ENCODE measurements at regions not wholly inside any gene's neighbourhood (a gene's known extent, or its start where the extent isn't known, plus 50 kb on each side); places are given as distances from the start of the nearest gene placed in this dataset.

GRCh38 chr14:95392841-95393240 is 73.1 kb upstream of the CLMN start:
- no peak for TF ChIP-seq CTCF (IDR thresholded peaks at IDR 0.05)
- TF ChIP-seq POLR2A (IDR thresholded peaks at IDR 0.05) = no peak
